ENCODE measurements at regions not wholly inside any gene's neighbourhood (a gene's known extent, or its start where the extent isn't known, plus 50 kb on each side); places are given as distances from the start of the nearest gene placed in this dataset.
"Not testable (repeated sequence)": the region's sequence is repeated elsewhere in the genome, so short reads cannot be mapped to it uniquely, and the experiment has no call there.

DNA sequence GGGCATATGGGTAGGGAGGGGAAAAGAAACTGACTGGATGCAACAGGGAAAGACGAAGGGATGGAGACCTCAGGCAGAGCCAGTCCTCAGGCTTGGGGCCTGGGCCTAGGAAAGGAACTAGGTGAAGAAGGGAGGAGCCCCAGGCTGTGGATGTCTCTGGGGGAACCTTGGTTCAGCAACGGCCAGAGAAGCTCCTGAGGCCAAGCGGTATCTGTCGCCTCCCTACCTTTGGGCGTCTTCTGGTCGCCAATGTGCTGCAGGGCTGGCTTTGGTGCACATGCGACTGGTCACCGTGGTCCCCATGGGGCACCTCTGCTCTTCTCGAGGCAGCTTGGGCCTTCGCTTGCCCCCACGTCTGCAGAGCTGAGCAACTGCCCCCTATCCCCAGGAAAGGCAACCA, 2195.0 kb upstream of the DEFB115 start:
- TF ChIP-seq EZH2 (IDR thresholded peaks at IDR 0.05; ENCODE audit: insufficient read depth, poor library complexity, severe bottlenecking); EZH2phosphoT487 (IDR thresholded peaks at IDR 0.05; ENCODE audit: insufficient read depth, low read depth): not testable (repeated sequence)
